Activated CD8-positive, alpha-beta memory T cell treated with anti-CD3 and anti-CD28 coated beads for 1 hour (primary cell): ENCODE measurements at regions not wholly inside any gene's neighbourhood (a gene's known extent, or its start where the extent isn't known, plus 50 kb on each side); places are given as distances from the start of the nearest gene placed in this dataset.
"Not testable (repeated sequence)": the region's sequence is repeated elsewhere in the genome, so short reads cannot be mapped to it uniquely, and the experiment has no call there.

Experiments
- DNase-seq, 2 donors: peaks; one replicate each; pipeline ENCODE4 v3.0.0-alpha.2; 2020; ENCODE audit warnings: low read depth in 1 of 2; ENCODE audit errors: extremely low read depth in 1 of 2

DNA sequence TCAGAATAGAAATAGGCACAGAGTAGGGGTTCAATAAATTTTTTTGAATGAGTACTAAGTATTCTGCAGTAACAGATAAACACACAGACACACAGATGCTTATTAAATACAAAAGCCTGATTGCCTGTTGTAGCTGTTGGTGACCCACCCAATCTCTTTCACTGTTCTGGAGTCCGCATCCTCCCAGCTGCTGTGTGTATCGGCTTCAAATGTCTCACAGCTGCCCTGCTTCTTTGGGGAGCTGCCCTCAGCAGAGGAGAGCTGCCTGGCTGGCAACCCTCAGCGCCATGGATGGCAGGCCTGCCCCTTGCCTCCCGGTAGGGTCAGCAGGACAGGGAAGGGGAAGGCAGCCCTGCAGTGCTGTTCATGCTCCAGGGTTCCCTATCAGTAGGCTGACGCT, 50.5 kb upstream of the PRNP start:
- DNase-seq, result no peak

DNA sequence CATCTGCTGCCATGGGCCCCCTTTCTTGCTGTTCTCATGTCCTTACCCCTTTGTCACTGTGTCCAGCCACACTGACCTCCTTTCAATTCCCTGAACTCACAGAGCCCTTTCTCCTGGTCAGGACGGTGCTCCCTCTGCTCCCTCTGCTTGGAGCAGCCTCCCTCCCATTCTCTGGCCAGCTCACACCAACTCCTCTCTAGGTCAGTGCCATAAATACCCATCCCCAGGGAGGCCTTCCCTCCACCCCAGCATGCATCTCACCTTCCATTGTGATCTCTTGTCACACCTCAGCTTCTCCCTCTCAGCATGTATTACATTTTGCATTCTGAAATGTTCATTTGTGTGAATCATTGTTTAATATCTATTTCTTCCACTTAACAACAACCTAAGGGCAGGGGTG, 50.9 kb upstream of the PRNP start:
- no peak for DNase-seq

DNA sequence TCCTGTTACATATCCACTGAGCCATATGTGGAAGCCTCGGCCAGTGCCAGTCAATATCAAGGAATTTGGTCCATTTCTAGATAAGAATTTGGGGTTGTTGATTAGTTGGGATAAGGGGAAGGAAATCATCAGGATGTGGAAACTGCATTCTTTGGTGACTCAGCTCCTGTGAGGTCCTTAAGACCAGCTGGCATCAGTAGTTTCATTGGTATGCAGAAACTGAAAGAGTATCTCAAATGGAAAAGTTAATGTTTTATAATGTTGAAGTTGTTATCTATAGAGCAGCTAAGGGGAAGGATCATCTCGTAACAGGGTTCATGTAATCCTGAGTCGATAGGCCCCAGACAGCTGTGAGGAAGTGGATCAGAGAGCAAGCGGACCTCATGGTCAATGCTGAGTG, 52.5 kb upstream of the PRNP start:
- DNase-seq, result no peak

DNA sequence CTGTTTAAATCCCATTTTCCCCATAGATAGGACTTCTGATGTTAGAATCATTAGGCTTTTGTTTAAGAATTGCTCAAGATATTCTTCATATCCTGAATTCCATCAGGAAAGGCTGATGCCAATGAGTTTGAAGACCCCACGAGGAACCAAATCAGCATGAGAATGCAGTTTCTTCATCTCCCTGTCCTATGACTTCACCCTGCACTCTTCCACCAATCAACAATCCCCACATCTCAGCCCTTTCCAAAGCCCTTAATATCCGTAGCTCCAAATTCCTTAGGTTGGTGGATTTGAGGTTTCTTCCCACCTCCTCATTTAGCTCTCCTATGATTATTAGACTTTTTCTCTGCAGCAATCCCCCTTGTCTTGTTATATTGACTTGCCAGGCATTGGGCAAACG, 52.9 kb upstream of the PRNP start:
- no peak for DNase-seq

DNA sequence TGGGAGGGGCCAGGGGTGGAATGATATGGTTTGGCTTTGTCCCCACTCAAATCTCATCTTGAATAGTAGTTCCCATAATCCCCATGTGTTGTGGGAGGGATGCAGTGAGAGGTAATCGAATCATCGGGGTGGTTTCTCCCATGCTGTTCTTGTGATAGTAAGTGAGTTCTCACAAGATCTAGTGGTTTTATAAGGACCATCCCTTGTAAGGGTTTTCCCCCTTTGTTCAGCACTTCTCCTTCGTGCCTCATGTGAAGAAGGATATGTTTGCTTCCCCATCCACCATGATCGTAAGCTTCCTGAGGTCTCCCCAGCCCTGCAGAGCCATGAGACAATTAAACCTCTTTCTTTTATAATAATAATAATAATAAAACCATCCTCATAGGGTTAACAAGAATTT, 53.4 kb upstream of the PRNP start:
- no peak for DNase-seq

DNA sequence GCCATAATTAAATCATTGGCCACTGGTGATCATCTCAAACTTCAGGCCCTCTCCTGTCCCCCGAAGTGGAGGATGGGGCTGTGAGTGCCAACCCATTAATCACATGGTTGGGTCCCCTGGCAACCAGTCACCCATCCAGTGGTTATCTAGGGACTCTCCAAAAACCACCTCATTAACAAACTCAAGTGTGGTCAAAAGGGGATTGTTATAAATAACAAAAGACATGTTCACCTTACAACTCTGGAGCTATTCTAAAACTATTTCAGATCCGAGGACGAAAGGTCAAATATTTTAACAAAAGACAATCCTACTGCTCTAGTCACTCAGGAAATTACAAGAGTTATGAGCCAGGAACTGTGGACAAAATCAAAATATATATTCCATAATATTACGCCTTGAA, 60.0 kb upstream of the PRNP start:
- DNase-seq, result no peak

DNA sequence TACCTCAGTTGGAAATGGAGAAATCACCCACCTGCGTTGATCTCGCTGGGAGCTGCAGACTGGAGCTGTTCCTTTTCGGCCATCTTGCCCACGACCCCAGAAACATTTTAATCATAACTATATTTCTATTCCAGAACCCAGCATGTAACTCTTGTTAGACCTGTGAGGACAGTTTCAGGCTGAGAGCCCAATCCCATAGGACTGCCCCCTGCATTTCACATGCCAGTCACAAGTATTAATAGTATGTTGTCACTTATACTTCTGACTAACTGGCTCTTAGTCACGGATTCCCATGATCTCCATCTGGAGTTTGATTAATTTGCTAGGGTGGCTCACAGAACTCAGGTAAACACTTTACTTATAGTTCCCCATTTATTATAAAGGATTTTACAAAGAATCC, 60.6 kb upstream of the PRNP start:
- DNase-seq, result no peak

DNA sequence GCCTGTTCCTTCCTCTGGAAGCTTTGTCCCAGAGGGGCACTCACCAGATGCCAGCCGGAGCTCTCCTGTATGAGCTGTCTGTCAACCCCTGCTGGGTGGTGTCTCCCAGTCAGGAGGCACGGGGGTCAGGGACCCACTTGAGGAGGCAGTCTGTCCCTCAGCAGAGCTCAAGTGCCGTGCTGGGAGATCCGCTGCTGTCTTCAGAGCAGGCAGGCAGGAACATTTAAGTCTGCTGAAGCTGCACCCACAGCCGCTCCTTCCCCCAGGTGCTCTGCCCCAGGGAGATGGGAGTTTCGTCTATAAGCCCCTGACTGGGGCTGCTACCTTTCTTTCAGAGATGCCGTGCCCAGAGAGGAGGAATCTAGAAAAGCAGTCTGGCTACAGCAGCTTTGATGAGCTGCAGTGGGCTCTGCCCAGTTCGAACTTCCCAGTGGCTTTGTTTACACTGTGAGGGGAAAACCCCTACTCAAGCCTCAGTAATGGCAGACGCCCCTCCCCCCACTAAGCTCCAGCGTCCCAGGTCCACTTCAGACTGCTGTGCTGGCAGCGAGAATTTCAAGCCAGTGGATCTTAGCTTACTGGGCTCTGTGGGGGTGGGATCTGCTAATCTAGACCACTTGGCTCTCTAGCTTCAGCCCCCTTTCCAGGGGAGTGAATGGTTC, 61.5 kb upstream of the PRNP start:
- not testable (repeated sequence) for DNase-seq

DNA sequence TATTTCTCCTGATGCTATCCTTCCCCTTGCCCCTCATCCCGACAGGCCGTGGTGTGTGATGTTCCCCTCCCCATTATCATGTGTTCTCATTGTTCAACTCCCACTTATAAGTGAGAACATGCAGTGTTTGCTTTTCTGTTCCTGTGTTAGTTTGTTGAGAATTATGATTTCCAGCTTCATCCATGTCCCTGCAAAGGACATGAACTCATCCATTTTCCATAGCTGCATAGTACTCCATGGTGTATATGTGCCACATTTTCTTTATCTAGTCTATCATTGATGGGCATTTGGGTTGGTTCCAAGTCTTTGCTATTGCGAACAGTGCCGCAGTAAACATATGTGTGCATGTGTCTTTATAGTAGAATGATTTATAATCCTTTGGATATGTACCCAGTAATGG, 67.1 kb upstream of the PRNP start:
- DNase-seq, result not testable (repeated sequence)

DNA sequence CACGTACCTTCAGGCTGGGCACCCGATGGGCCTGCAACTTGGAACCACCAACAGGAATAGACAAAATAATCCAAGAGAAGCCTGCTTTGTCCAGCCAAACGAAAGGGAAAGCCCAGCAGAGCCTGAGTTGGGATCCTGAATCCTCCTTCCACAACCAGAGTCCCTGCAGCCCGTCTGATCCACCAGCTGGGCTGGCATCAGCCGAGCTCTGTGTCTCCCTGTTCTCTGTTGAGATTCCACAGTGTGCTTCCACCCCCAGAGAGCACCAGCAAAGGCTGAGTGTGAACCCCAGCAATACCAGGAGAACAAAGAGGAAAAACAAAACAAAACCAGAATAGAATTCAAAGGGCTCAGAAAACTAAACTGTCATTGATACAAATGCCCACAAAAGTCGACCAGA, 68.8 kb upstream of the PRNP start:
- no peak for DNase-seq

DNA sequence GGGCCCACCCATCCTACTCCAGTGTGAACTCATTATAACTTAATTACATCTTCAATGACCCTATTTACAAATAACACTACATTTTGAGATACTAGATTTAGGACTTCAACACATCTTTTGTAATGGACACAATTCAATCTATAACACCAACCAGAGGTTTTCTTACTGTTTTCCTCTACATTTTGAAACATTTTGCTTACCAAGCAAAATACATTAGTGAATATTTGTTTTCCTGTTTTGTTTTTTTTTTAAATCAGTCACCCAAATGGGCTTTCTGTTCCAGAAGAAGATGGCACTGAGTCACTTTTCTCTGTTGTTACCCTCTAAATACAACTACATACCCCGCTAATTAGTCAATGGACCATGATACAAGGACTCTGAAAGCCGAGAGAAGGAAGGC, 69.2 kb upstream of the PRNP start:
- no peak for DNase-seq

DNA sequence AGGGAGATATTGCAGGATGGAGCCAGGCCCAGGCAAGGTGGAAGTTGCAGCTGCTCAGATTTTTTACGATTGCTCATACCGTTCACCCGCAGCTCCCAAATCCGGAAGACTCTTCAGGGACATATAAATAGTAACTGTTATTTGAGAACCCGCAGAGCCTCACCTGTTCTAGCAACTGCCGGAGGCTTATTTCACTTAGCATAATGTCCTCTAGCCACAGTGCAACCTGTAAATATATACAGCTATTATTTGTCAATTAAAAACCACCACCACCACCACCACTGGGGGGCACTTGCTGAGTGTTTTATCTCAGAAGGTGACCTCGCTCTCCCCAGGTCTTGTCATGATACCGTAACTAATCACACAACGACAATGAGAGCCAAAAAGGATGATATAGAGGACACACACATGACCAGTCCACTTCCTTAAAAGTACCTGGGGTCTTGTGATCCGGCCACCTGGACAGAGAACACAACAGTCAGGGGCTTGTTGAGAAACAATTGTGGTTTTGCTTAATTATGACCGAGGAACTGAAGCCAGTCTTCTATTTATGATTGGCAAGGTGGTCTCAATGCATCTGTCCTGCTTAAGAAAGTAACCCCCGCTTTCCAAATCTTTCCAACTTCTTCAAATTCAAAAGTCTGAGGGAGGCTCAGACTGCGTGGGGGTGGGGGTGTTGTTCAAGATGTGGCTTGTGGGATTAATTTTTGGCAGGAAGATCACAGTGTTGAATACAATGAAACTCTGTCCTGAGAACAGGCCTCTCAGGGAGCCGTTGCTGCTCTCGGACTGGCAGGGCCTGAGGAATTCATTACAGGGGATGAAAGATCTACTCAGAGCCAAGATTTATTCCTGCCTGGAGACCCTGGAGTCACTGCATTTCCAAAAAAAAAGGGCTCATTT, 72.3 kb upstream of the PRNP start:
- DNase-seq, result peak; percentile 49 to 50

DNA sequence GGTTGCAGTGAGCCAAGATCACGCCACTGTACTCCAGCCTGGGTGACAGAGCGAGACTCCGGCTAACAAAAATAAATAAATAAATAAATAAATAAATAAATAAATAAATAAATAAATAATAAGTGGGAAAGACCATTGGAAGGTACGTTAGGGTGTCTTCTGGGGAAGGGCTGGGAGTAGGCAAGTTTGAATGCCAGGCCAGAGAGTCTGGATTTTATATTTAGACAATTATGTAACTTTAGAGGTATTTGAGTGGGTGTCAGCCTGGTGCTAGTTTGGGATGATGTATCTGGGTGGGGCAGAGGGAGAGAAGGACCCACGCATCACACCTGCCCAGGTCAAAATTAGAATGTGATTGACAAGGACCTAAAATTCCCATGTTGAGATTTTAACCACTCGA, 73.1 kb upstream of the PRNP start:
- DNase-seq, result no peak

DNA sequence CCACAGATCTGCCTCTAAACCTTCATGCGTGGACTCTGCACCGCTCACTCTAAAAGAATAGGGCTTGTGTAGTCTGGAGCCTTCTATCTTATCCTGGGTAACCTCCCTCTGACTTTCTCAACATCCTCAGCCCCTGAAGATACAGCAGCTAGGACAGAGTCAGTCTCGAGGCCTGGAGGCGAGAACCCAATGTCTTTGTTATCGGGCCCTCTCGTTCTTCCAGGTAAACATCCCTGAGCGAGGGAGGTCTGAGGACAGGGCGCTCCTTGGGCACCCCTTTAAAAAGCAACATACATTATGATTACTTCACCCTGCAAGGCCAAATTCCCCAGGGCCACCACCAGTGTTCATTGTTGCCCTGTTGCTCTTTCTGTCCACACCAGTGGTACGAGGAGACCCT, 75.4 kb upstream of the PRNP start:
- no peak for DNase-seq

DNA sequence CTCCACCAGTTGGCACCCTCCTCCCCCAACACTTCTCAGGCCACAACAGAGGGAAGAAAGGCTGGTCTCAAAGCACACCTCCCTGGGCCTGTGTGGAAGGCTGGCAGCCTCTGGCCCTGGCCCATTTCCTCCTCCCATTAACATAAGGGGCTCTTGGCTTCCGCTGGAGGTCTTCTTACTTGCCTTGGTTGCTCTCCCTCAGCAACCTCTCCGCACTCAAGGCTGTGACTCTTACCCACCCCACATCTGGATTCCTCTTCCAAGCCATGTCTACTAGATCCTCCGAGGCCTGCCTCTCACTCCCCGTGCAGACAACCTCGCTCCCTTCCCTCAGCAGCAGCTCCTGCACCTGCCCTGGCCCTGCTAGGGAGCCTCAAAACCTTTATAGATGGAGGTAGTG, 76.7 kb upstream of the PRNP start:
- DNase-seq, result no peak

DNA sequence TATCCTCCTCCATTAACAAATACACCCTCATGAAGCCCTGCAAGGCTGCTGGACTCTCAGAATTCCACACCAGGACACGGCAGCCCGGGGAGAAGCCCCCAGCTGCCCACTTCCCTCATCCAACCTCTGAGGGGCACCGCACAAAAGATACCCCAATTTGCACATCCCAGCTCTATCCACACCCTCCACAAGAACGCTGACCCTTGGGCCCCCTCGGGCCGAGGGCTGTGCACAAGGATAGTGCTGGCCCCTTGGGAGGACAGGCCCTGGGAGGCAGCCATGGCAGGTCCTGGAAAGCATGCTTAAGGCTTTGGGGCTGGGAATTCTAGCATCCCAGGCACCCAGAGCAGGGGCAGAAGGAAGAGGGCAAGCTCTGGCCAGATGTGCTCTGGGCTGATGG, 77.4 kb upstream of the PRNP start:
- DNase-seq, result no peak

DNA sequence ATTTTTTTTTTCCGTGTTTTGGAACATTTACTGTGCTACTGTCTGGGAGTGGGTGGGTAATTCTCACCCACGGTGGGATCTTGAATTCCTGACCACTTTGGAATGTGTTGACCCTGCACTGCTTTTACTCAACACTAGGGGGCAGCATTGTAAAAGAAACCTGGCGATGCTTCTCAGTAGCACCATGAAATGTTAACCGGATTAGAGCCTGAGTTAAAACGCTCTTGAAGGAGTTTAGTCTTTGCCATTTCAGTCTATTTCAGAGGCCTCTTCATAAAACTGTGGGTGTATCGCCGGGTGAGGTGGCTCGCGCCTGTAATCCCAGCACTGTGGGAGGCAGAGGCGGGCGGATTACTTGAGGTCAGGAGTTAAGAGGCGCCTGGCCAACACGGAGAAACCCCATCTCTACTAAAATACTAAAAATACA, 79.0 kb upstream of the PRNP start:
- DNase-seq, result peak in 1 of 2 donors; percentile 19

DNA sequence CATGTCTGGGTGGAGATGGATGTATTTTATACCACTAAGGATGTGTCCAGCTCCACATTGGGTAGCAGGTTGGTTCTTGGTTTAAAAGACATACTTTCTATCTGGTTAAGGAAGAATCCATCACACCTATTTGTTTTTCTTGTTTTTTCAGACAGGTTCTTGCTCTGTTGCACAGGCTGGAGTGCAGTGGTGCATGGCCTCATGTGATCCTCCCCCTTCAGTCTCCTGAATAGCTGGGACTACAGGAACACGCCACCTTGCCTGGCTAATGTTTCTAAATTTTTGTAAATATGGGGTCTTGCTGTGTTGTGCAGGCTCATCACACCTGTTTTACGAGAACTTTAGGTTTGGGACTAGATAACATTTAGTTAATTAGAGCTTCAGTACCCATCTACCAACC, 80.2 kb upstream of the PRNP start:
- DNase-seq, result no peak

DNA sequence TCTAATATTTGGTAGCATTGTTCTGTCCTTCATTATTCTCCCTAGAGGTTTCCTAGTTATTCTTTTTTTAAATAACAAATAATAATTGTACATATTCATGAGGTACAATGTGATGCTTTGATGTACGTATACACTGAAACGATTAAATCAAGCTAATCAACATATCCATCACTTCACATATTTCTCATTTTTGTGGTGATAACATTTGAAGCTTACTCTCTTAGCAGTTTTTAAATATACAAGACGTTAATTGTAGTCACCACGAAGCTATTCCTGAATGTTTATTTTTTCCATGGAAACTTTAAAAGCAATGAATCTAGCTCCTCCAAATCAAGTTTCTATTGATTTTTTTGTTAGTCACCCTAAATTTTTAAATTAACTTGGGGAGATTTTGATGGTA, 81.1 kb upstream of the PRNP start:
- DNase-seq, result no peak

DNA sequence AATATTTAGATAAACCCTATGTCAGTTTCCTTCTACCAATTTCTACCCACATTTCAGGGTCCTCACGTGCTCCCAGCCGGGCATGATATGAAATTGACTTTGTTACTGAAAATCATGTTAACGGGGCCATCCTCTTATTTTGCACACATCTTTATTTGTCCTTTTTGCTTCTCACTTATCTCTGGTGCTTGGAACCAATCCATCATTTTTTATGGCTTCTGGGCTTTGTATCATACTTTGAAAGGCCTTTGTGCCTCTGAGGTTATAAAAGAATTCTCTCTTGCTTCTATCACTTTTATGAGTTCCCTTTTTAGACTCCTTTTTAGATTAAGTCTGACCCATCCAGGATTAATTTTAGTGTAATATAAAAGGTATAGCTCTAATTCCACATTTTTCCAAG, 81.7 kb upstream of the PRNP start:
- no peak for DNase-seq

DNA sequence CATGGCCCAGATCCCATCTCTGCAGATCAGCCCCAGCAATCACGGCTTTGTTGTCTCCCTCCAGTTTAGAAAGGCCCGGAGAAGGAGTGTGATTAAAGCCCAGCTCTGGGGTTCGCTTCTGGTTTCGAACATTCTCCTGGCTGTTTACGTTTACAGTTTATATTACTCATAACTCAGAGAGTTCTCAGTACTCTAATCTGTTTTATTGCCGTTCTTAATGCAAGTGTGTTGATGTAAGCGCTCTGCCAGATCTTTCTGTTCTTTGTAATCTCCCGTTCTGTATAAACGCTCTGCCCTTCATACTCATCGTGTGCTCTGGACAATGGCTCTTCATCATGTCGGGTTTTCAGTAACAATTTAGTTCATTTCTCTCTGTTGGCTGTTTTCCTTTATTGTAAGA, 82.5 kb upstream of the PRNP start:
- no peak for DNase-seq

DNA sequence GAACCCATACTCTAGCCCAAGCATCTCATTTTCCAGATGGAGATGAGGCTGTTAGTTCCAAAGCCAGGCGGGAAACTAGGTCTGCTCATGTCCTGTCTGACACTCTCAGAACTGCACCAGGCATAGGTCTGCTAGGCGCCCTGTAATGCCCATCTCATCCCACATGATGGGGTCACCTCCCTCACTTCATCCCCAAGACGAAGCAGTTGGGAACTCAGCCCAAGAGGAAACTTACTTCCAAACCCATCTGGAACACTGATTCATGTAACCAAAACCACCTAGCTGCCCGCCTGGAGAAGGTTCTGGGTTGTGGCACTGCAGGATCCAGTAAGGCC, 84.0 kb upstream of the PRNP start:
- DNase-seq, result no peak
